H1 (cell line): ENCODE measurements at regions not wholly inside any gene's neighbourhood (a gene's known extent, or its start where the extent isn't known, plus 50 kb on each side); places are given as distances from the start of the nearest gene placed in this dataset.

Experiments
- CTCF ChIA-PET: fragments of 300-600 bp; sonication (Branson Sonifier 250); formaldehyde crosslinking; loops from one replicate; lab custom pipeline; 2021; ENCODE audit not compliant: partially characterized antibody; lab: Charles Lee
- POLR2A ChIA-PET: fragments of 300-600 bp; sonication (Branson Sonifier 250); formaldehyde crosslinking; loops from one replicate; lab custom pipeline; 2021; ENCODE audit warnings: inconsistent platforms; ENCODE audit not compliant: partially characterized antibody; lab: Charles Lee
- DNase-seq, 2 experiments: peaks; one replicate each; pipeline versions ENCODE4 v3.0.0 to v3.0.0-alpha.2; 2010 to 2022; ENCODE audit warnings: low spot score in 2 of 2, low read depth in 1 of 2, mixed read lengths in 1 of 2
- FAIRE-seq: peaks from 2 replicates; lab custom pipeline; 2011; peaks lifted over from hg19 to GRCh38; lab: Jason Lieb, UNC
- H2AFZ ChIP-seq: 2 replicates; pipeline ENCODE4 v1.8.1; 2012; ENCODE audit warnings: low read length, inconsistent platforms
- H2AK5ac ChIP-seq: 2 replicates; pipeline ENCODE4 v1.6.1; 2013; ENCODE audit warnings: low read depth, low read length
- H2BK120ac ChIP-seq: replicated peaks from 2 replicates; pipeline ENCODE3; 2013; ENCODE audit warnings: low read depth, low read length, inconsistent platforms
- H2BK12ac ChIP-seq: 2 replicates; pipeline ENCODE4 v1.6.1; 2013; ENCODE audit warnings: low read depth, low read length
- H2BK15ac ChIP-seq: 2 replicates; pipeline ENCODE4 v1.6.1; 2013; ENCODE audit warnings: low read length
- H2BK20ac ChIP-seq: 2 replicates; pipeline ENCODE4 v1.6.1; 2013; ENCODE audit warnings: low read length
- H2BK5ac ChIP-seq: 2 replicates; pipeline ENCODE4 v1.6.1; 2013; ENCODE audit warnings: low read depth, low read length
- H3K14ac ChIP-seq: 2 replicates; pipeline ENCODE4 v1.6.1; 2013; ENCODE audit warnings: inconsistent platforms; ENCODE audit not compliant: insufficient read length
- H3K18ac ChIP-seq: 2 replicates; pipeline ENCODE4 v1.6.1; 2013; ENCODE audit warnings: low read length; ENCODE audit errors: extremely low read depth
- H3K23ac ChIP-seq: 2 replicates; pipeline ENCODE4 v1.6.1; 2013; ENCODE audit warnings: inconsistent platforms; ENCODE audit not compliant: insufficient read length
- H3K23me2 ChIP-seq: 2 replicates; pipeline ENCODE4 v1.6.1; 2013; ENCODE audit warnings: low read depth, low read length
- H3K27ac ChIP-seq: 2 replicates; pipeline ENCODE4 v1.6.1; 2011; ENCODE audit warnings: low read depth, low read length, inconsistent platforms
- H3K27me3 ChIP-seq, 4 experiments: replicated peaks in 1 of 4; 1 replicate in 1 of 4; 2 replicates in 3 of 4; pipeline versions ENCODE4 v1.6.1 to v1.8.1; 2011 to 2013; ENCODE audit warnings: low read length in 3 of 4, mild to moderate bottlenecking in 3 of 4, inconsistent platforms in 2 of 4, mixed read lengths in 2 of 4, moderate library complexity in 1 of 4; ENCODE audit not compliant: control insufficient read depth in 3 of 4, insufficient read depth in 3 of 4; ENCODE audit errors: extremely low read depth in 1 of 4
- H3K36me3 ChIP-seq, 4 experiments: 2 replicates each; pipeline versions ENCODE4 v1.6.1 to v1.8.1; 2011 to 2013; ENCODE audit warnings: mild to moderate bottlenecking in 4 of 4, low read length in 3 of 4, moderate library complexity in 2 of 4, control low read depth in 1 of 4, inconsistent platforms in 1 of 4; ENCODE audit not compliant: insufficient read depth in 4 of 4, control insufficient read depth in 2 of 4
- H3K4ac ChIP-seq: replicated peaks from 2 replicates; pipeline ENCODE3; 2013; ENCODE audit warnings: low read length, low read depth, mixed read lengths, inconsistent platforms; ENCODE audit not compliant: insufficient read length
- H3K4me1 ChIP-seq, 4 experiments: replicated peaks in 1 of 4; 1 replicate in 1 of 4; 2 replicates in 3 of 4; pipeline versions ENCODE4 v1.6.1 to v1.8.1; 2011 to 2013; ENCODE audit warnings: low read length in 3 of 4, inconsistent platforms in 2 of 4, mixed read lengths in 1 of 4; ENCODE audit not compliant: insufficient read depth in 4 of 4, control insufficient read depth in 3 of 4
- H3K4me2 ChIP-seq, 2 experiments: 2 replicates each; pipeline versions ENCODE4 v1.6.1 to v1.8.1; 2011 to 2013; ENCODE audit warnings: low read depth in 2 of 2, low read length in 2 of 2, control low read depth in 1 of 2, inconsistent platforms in 1 of 2, mild to moderate bottlenecking in 1 of 2; ENCODE audit not compliant: insufficient read depth in 1 of 2
- H3K4me3 ChIP-seq, 4 experiments: fragments of 200-600, 300-600 bp in 1 of 4; sonication (generic), shearing (Covaris generic), sonication (Bioruptor Twin) in 1 of 4; 2 replicates each; pipeline versions ENCODE4 v1.5.1 to v1.8.1; 2011 to 2016; ENCODE audit warnings: low read length in 4 of 4, low read depth in 3 of 4, control low read depth in 2 of 4, inconsistent platforms in 2 of 4, mild to moderate bottlenecking in 2 of 4, mixed read lengths in 1 of 4, moderate library complexity in 1 of 4; ENCODE audit not compliant: insufficient read depth in 2 of 4; ENCODE audit errors: extremely low read depth in 1 of 4
- H3K56ac ChIP-seq: replicated peaks from 2 replicates; pipeline ENCODE3; 2013; ENCODE audit warnings: low read depth, mild to moderate bottlenecking, mixed read lengths, low read length, inconsistent platforms; ENCODE audit not compliant: insufficient read length
- H3K79me1 ChIP-seq: 2 replicates; pipeline ENCODE4 v1.6.1; 2013; ENCODE audit warnings: low read depth, low read length, control low read depth
- H3K79me2 ChIP-seq, 2 experiments: 2 replicates each; pipeline versions ENCODE4 v1.6.1 to v1.8.1; 2012 to 2013; ENCODE audit warnings: low read length in 2 of 2, mild to moderate bottlenecking in 2 of 2, inconsistent platforms in 1 of 2; ENCODE audit not compliant: insufficient read depth in 2 of 2, control insufficient read depth in 1 of 2
- H3K9ac ChIP-seq, 4 experiments: replicated peaks in 1 of 4; 1 replicate in 1 of 4; 2 replicates in 3 of 4; pipeline versions ENCODE4 v1.6.1 to v1.8.1; 2011 to 2013; ENCODE audit warnings: low read depth in 3 of 4, low read length in 3 of 4, control low read depth in 2 of 4, mild to moderate bottlenecking in 2 of 4, moderate library complexity in 2 of 4, inconsistent platforms in 1 of 4; ENCODE audit errors: extremely low read depth in 1 of 4
- H3K9me3 ChIP-seq, 2 experiments: 2 replicates each; pipeline versions ENCODE4 v1.6.1 to v1.8.1; 2012 to 2013; ENCODE audit warnings: mild to moderate bottlenecking in 2 of 2, moderate library complexity in 2 of 2, control low read depth in 1 of 2, inconsistent platforms in 1 of 2, low read depth in 1 of 2, low read length in 1 of 2, mixed read lengths in 1 of 2; ENCODE audit not compliant: insufficient read depth in 2 of 2
- H4K20me1 ChIP-seq, 2 experiments: replicated peaks in 1 of 2; 2 replicates each; pipeline versions ENCODE3 to v1.8.1; 2011 to 2013; ENCODE audit warnings: inconsistent platforms in 2 of 2, low read length in 2 of 2, mild to moderate bottlenecking in 1 of 2; ENCODE audit not compliant: insufficient read depth in 2 of 2, control insufficient read depth in 1 of 2
- H4K5ac ChIP-seq: 2 replicates; pipeline ENCODE4 v1.6.1; 2013; ENCODE audit warnings: low read length, low read depth, mixed read lengths, inconsistent platforms; ENCODE audit not compliant: insufficient read length
- H4K8ac ChIP-seq: 2 replicates; pipeline ENCODE4 v1.8.0; 2013; ENCODE audit warnings: mild to moderate bottlenecking, moderate library complexity, low read length, inconsistent platforms; ENCODE audit not compliant: insufficient read depth; ENCODE audit errors: extremely low read depth
- H4K91ac ChIP-seq: replicated peaks from 2 replicates; pipeline ENCODE3; 2013; ENCODE audit warnings: low read length, mixed read lengths, inconsistent platforms; ENCODE audit not compliant: insufficient read length
- BRCA1 ChIP-seq: IDR thresholded peaks from 2 replicates; pipeline ENCODE4 v1.6.1; 2012; ENCODE audit warnings: low read depth, low read length, improper control_type of control experiment
- CBX5 ChIP-seq: fragments of 300-800, 300-1000 bp; sonication (generic); IDR thresholded peaks from 2 replicates; pipeline ENCODE4 v1.7.1; 2016; ENCODE audit warnings: antibody characterized with exemption, low read length, low read depth
- CBX8 ChIP-seq: fragments of 300-800, 300-1000 bp; sonication (generic); IDR thresholded peaks from 2 replicates; pipeline ENCODE4 v1.7.1; 2016; ENCODE audit warnings: low read depth, low read length, borderline replicate concordance
- CEBPB ChIP-seq: IDR thresholded peaks from 2 replicates; pipeline ENCODE4 v1.6.1; 2012; ENCODE audit warnings: low read depth, low read length
- CREB1 ChIP-seq: IDR thresholded peaks from 2 replicates; pipeline ENCODE4 v1.6.1; 2012; ENCODE audit warnings: inconsistent platforms
- EZH2 ChIP-seq: fragments of 200-600 bp; sonication (generic); IDR thresholded peaks from 2 replicates; pipeline ENCODE4 v1.7.1; 2012; ENCODE audit warnings: low read depth, mild to moderate bottlenecking, moderate library complexity, low read length, inconsistent platforms; ENCODE audit not compliant: severe bottlenecking
- JUND ChIP-seq: IDR thresholded peaks from 2 replicates; pipeline ENCODE4 v1.6.1; 2011; ENCODE audit warnings: mild to moderate bottlenecking, improper control_type of control experiment, low read length
- KDM4A ChIP-seq: IDR thresholded peaks from one replicate; pipeline ENCODE4 v1.7.1; 2012; ENCODE audit warnings: low read depth, mild to moderate bottlenecking, moderate library complexity, low read length, inconsistent platforms; ENCODE audit not compliant: severe bottlenecking
- PHF8 ChIP-seq: fragments of 200-600 bp; sonication (generic); conservative IDR thresholded peaks from 2 replicates; pipeline ENCODE4 v1.7.1; 2012; ENCODE audit warnings: low read depth, mild to moderate bottlenecking, inconsistent platforms, low read length, moderate library complexity
- POU5F1 ChIP-seq: IDR thresholded peaks from 2 replicates; pipeline ENCODE4 v1.6.1; 2011; ENCODE audit warnings: low read depth, mild to moderate bottlenecking, low read length, moderate library complexity
- SP4 ChIP-seq: IDR thresholded peaks from 2 replicates; pipeline ENCODE4 v1.6.1; 2012; ENCODE audit warnings: low read length, inconsistent platforms
- TAF1 ChIP-seq: IDR thresholded peaks from 2 replicates; pipeline ENCODE4 v1.6.1; 2011; ENCODE audit warnings: mild to moderate bottlenecking, low read depth, low read length
- TEAD4 ChIP-seq: IDR thresholded peaks from 2 replicates; pipeline ENCODE4 v1.6.1; 2012; ENCODE audit warnings: low read depth, low read length, inconsistent platforms, mixed read lengths
- WGBS, 2 experiments: shearing (Covaris generic) in 1 of 2; methylation state at CpG; one replicate each; pipeline versions ENCODE4 v1.1.6 to v1.1.7; 2013 to 2015; ENCODE audit warnings: low lambda C conversion rate in 2 of 2, mixed read lengths in 2 of 2, inconsistent platforms in 1 of 2, low coverage in 1 of 2, missing lambda C conversion rate in 1 of 2; ENCODE audit not compliant: insufficient replicate concordance in 2 of 2, insufficient coverage in 1 of 2, insufficient read length in 1 of 2; ENCODE audit errors: extremely low coverage in 1 of 2, missing lambda C conversion rate in 1 of 2; 5-methylcytosine and 5-hydroxymethylcytosine counted together

DNA sequence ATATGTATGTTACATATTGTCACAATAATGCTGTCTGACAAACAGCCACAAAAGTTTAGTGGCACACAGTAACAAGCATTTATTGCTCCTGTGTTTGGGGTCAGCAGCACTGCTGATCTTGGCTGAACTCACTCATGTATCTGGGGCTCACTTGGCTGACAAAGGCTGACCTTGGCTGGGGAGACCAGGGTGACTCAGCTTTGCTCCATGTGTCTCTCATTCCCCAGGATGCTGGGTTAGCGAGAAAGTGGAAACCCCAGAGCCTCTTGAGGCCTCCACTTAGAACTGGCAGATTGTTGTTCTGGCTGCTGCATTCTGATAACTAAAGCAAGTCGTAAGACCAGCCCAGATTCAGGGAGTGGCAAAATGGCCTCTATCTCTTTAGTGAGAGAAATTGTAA lies 217.3 kb upstream of the HABP2 start:
- Histone ChIP-seq H3K4ac (no peak overlapping the region), H3K23ac (no peak overlapping the region), H3K23me2 (no peaks in the 10 kb centered on the region), H3K4me2 (no peak overlapping the region), H4K8ac (no peak overlapping the region), H4K20me1 (no peaks in the 10 kb centered on the region), H2AK5ac (no peak overlapping the region), H3K9ac (no peak overlapping the region), H4K5ac (no peak overlapping the region), H3K27ac (no peak overlapping the region), H4K91ac (no peak overlapping the region), H2BK12ac (no peak overlapping the region), H3K79me1 (no peaks in the 10 kb centered on the region), H3K56ac (no peak overlapping the region), H3K27me3 (no peaks in the 10 kb centered on the region), H3K36me3 (no peaks in the 10 kb centered on the region), H2BK120ac (no peak overlapping the region), H3K79me2 (no peaks in the 10 kb centered on the region), H3K4me1 (no peaks in the 10 kb centered on the region), H2BK20ac (no peak overlapping the region), H2BK5ac (no peak overlapping the region), H3K18ac (no peak overlapping the region), H2BK15ac (no peak overlapping the region), H2AFZ (no peak overlapping the region), H3K14ac (no peak overlapping the region), H3K9me3 (no peaks in the 10 kb centered on the region), H3K4me3 (no peak overlapping the region)
- FAIRE-seq (no peak), DNase-seq (no peak)
- no peak for TF ChIP-seq POU5F1
- no peak for TF ChIP-seq CREB1
- no peak for TF ChIP-seq SP4
- TF ChIP-seq TEAD4 = no peak
- no peak for TF ChIP-seq CBX8
- TF ChIP-seq TAF1 = no peak
- no peak for TF ChIP-seq BRCA1
- no peak for TF ChIP-seq PHF8
- no peak for TF ChIP-seq CEBPB
- TF ChIP-seq EZH2 = no peak
- TF ChIP-seq JUND = no peak
- TF ChIP-seq CBX5 = no peak
- TF ChIP-seq KDM4A = no peak
- POLR2A ChIA-PET = no interaction called here
- CTCF ChIA-PET = interaction anchor here (1.0 kb wide), 1 partner anchor 12 kb away, joined by 3 read pairs; no protein-coding TSS in a partner anchor
- 92% methylated on average over 2 of the region's 2 CpGs; no CpG with 5 or more reads in 1 of the 2 experiments for WGBS, 2 experiments
